ENCODE measurements at regions not wholly inside any gene's neighbourhood (a gene's known extent, or its start where the extent isn't known, plus 50 kb on each side); places are given as distances from the start of the nearest gene placed in this dataset.

GRCh38 chr18:41703744-41704530 lies 251.1 kb upstream of the PIK3C3 start:
- TF ChIP-seq TAF1 (IDR thresholded peaks at IDR 0.05; ENCODE audit: borderline replicate concordance, insufficient read depth, low read length): no peak
- TF ChIP-seq, protein P1, sequence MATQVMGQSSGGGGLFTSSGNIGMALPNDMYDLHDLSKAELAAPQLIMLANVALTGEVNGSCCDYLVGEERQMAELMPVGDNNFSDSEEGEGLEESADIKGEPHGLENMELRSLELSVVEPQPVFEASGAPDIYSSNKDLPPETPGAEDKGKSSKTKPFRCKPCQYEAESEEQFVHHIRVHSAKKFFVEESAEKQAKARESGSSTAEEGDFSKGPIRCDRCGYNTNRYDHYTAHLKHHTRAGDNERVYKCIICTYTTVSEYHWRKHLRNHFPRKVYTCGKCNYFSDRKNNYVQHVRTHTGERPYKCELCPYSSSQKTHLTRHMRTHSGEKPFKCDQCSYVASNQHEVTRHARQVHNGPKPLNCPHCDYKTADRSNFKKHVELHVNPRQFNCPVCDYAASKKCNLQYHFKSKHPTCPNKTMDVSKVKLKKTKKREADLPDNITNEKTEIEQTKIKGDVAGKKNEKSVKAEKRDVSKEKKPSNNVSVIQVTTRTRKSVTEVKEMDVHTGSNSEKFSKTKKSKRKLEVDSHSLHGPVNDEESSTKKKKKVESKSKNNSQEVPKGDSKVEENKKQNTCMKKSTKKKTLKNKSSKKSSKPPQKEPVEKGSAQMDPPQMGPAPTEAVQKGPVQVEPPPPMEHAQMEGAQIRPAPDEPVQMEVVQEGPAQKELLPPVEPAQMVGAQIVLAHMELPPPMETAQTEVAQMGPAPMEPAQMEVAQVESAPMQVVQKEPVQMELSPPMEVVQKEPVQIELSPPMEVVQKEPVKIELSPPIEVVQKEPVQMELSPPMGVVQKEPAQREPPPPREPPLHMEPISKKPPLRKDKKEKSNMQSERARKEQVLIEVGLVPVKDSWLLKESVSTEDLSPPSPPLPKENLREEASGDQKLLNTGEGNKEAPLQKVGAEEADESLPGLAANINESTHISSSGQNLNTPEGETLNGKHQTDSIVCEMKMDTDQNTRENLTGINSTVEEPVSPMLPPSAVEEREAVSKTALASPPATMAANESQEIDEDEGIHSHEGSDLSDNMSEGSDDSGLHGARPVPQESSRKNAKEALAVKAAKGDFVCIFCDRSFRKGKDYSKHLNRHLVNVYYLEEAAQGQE (IDR thresholded peaks at IDR 0.05; ENCODE audit: insufficient read depth in 1 of 2, low read depth in 2 of 2, low read length in 2 of 2): no peak
- TF ChIP-seq POLR2AphosphoS5 (IDR thresholded peaks at IDR 0.05; ENCODE audit: low read depth, low read length): no peak
- TF ChIP-seq SIN3A (IDR thresholded peaks at IDR 0.05; ENCODE audit: borderline replicate concordance, insufficient read depth, low read length): no peak
- no peak for TF ChIP-seq FOXP2 (optimal IDR thresholded peaks at IDR 0.05; ENCODE audit: borderline replicate concordance, extremely low read depth, extremely low read length, insufficient read depth)

All from PFSK-1 (cell line).